GM18858 (cell line): ENCODE measurements at regions not wholly inside any gene's neighbourhood (a gene's known extent, or its start where the extent isn't known, plus 50 kb on each side); places are given as distances from the start of the nearest gene placed in this dataset.

Experiments used
- ATAC-seq: cut with Tn5 transposase; IDR thresholded peaks from one replicate; pipeline ENCODE4 v1.9.1; 2021; ENCODE audit not compliant: unreplicated experiment

DNA sequence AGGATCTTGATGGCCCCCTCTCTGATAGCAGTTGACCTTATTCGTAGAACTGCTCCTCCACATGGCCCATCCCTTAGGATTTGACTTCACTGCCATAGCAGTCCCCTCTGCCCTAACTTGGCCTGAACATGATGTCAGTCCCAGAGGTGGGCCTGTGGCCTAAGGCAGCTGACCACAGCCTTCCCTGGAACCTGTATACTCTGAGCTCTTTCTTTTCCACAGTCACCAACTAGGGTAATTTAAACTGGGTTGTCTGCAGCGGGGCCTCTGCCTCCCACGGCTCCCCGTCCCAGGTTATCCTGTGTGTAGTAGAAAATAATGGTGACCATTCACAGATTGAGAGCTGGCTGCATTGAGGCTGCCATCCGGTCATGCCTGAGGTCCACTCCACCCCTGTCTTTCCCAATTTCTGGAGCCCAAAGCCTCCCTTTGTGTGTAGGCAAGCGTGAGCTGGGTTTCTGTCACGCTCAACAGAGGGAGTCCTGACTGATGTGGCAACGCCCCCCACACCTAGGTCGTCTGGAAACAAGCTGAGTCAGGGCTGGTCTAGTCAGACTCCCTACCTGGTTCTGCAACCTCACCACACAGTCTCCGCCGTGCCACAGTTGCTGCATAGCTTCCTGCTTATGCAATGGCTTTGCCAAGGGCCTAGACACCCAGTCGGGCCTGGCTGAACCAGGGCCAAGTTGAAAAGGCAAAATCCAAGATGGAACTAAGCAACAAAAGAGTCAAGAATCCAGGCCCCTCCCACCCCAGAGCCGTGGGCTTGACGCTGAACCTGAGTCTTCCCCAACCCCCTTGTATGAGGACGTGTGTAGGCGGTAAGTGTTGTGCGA, 284.5 kb downstream of the XXYLT1 start:
- ATAC-seq = no peak

DNA sequence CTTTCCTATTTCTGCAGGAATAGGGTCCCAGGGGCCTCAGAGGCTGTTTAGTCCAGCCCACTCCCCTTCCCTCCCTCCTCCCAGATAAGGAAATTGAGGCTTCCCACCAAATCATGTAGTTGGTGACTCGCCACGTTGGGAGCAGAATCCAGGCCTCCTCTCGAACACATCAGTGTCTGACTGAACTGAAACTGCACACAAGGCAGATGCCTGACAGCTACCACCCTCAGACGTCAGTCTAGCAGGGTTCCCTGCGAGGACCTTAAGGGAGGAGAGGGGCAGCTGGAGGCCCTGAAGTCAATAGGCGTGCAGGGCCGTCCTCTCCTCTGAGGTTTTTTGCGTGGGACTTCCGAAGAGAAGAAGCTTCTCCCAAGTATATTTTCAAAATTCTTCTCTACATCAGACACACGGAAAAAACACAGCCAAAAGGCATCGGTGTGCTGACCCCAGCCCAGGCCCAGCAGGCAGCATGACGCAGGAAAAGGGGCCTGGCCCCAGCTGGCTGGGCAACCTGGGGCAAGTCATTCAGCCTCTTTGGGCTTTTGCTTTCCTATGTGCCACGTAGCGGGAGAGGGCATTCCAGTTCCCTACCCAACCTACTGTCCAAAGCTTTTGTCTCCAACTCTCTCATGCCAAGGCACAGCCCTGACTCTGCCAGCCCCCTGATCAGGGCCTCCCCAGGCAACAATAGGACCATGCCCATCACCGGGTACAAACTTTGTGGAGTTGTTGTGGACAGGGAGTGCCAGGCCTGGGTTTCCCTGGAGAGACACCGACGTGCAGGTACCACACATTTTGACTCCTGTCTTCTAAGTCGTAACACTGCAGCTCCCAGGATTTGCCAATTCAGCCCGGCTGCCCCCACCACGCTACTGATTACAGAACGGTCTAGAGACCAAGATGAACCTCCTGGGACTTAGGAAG, 283.1 kb downstream of the XXYLT1 start:
- ATAC-seq = no peak

DNA sequence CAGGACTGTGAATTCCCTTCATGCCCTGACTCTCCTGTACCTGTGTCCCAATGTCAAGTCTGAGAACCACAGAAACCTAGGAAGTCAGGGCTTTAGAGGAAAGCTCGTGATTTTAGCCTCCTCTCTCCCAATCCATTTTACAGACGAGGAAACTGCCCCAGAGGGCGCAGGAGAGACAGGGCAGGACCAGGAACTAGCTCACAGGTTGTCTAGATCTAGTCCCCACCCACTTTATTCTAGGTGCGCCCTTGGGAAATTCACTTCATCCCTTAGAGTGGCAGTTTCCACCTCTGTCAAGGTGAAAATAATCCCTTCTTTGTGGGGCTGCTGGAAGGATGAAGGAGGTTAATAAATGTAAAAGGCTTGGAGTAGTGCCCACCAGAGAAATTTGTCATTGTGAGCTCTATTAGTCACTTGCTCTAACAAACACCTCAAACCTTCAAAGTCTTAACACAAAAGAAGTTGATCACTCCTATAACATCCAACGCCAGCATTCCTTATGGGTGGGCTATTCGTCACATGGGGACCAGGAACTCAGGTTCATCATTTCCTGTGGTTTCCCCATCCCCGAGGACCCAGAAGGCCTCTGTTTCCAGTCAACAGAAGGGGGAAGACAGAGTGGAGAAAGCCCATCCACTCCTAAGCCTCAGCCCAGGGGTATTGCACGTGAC, 282.3 kb downstream of the XXYLT1 start:
- no peak for ATAC-seq

DNA sequence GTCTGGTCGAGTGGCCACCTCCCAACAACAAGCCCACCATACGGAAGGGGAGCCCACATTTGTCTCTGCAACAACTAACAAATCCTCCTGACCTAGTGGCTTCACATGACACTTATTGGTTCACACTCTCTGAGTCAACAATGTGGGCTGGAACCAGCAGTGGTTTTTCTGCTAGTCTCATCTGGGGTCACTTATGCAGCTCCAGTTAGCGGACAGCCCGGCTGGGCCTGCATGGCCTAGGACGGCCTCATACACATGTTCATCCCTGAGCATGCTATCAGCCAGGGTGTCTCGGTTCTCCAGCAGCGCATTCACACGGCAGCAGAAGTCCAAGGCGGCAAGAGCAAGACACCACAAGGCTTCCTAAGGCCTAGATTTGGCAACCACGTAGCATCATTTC, 281.7 kb downstream of the XXYLT1 start:
- no peak for ATAC-seq

DNA sequence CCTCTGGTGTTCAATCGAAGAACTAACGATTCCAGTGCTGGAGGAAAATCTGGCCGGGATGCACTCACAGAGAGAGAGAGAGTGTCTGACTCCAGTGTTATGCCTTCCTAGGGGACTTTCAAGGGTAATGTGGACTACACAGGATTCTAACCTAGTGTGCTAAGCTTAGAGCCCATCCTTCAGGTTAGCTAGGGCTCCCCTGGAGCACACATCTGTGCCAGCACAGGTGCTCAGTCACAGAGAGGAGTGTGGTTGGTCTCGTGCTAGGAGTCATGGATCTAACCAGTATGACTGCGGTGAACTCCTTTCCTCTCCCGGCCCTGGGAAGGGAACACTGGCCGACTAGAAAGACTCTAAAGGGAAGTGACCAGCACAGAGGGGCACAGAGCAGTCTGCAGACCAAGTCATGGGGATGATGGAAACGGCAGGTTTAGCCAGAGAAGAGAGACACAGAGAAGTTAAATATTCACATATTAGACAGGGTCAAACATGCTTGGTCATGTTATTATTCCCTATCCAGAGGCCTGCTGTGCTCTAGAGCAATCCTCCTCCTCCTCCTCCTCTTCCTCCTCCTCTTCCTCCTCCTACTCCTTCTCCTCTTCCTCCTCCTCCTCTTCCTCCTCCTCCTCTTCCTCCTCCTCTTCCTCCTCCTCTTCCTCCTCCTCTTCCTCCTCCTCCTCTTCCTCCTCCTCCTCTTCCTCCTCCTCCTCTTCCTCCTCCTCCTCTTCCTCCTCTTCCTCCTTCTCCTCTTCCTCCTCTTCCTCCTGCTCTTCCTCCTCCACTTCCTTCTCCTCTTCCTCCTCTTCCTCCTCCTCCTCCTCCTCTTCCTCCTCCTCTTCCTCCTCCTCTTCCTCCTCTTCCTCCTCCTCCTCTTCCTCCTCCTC, 280.3 kb downstream of the XXYLT1 start:
- ATAC-seq = no peak

DNA sequence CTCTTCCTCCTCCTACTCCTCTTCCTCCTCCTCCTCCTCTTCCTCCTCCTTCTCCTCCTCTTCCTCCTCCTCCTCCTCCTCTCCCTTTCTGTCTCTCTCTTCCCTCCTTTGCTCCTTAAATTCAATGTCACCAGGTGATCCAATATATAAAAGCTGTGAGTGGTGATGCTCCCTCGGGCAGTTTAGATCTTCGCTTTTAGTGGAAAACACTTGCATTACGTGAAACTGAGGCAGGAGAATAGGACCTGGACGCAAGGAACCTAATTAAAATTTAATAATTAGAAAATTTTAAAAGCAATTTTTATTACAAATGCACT, 279.7 kb downstream of the XXYLT1 start:
- ATAC-seq = no peak

DNA sequence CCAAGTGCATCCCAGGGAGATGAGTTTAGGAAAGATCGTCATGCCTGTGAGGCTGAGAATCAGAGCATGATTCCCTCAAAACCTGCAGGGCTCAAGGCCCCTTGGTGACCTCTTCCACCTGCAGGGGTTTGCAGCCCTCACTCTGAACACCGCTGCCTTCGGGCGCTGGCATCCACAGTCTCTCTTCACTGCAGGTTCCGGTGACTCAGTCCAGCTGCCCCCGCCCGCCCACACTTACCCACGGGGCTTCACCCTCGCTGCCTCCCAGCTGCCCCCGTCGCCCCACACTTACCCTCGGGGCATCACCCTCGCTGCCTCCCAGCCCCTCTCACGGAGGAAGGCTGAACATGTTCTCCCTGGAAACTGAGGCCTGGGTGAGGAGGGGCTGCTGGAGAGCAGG, 277.1 kb downstream of the XXYLT1 start:
- no peak for ATAC-seq

DNA sequence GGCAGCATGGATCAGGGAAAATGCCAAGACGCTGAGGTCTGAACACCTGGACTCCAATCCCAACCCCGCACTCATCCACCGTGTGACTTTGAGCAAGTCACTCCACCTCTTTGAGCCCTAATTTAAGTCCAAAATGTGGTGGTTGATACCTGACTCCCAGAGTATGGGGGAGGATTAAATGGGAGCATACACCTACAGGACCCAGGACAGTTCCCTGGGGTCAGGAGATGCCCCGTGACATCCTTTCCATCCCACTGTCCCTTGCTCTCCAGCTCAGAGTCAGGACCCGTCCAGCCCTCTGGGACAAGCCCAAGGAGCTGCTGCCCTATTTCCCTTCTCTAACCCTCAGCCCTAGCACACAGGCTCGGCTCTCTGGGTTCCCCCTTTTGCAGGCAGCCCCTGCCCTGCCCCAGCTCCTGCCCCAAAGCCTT, 276.4 kb downstream of the XXYLT1 start:
- no peak for ATAC-seq

DNA sequence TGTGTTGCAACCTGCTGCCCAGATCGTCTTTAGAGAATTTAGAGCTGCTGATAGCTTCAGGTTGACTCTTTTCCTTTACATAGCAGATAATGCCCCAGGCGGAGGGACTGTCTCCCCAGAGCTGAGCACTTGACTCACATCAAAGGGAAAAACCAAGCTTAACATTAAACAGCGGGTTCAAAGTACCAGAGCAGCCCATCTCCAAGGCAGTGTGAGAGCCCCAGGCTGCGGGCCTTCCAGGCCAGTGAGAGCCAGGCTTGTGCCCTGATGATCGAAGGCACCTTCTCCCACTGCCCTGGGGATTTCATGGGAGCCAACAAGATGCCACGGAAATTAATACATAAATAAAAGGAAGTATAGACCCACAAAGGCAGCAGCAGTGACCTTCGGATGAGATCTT, 275.6 kb downstream of the XXYLT1 start:
- ATAC-seq = no peak

DNA sequence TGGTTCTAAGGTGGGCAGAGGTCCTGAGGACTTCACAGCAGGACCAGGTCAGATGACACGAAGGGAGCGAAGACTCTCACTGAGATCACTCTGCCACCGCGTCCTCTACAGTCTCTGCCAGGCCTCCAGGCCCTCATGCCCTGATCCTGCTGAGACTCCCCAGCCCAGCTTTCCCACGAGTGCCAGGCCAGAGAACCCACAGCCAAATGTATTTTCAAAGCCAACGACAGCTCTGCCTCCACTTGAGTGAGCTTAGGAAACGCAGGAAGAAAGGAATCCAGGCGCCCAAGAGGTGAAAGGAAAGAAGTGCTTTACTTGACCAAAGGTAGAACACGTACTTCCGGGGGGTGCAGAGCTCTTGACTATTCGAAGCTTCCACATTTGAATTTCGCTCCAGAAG, 275.0 kb downstream of the XXYLT1 start:
- ATAC-seq = no peak

DNA sequence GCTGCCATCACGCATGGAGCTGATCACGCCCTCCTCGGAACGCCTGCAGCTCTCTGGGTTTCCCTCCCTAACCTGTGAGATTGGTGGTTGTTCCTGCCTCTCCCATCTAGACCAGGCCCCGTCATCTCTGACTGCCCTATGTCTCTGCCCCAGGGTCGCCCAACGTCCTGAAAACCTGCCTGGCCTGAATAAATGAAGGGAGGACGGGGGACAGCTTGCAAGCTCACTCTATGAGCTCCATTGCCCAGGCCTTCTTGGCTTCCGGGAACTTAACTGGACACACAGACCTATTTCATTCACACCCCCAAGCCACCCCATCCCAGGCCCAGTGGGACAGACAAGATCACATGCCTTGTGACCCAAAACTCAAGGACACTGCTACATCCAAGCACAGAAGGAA, 274.2 kb downstream of the XXYLT1 start:
- no peak for ATAC-seq

DNA sequence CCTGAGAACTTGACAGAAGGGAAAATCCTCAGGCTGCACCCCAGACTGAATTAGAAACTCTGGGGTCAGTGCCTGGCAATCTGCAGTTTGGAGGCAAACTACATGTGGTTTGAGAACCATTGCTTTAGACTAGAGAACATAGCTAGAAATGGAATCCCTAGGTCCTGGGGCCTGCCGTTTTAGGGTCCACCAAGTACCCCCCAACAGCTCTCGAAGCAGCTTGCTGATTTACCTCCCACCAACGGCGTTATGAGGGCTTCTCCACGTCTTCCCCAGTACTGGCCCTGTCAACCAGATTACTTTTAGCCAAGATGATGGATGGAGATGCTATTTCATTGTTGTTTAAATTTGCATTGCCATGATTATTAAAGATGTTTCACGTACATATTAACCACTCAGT, 272.5 kb downstream of the XXYLT1 start:
- ATAC-seq = no peak

DNA sequence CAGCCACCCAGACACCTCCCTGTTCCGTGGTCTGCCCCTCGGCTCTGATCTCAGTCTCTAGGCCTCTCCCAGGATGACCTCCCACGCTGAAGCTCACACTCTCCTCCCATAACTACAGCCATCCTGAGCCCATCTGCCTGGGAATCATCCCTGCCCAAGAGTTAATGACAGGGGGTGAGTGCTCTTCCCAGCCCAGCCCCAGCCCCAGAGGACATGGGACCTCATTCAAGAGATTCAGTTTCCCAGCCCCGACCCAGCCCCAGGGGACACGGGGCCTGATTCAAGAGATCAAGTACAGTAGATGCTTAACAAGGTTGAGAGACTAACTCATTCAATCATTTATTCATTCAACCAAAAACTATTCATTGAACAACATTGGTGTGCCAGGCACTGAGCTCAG, 272.0 kb downstream of the XXYLT1 start:
- no peak for ATAC-seq

DNA sequence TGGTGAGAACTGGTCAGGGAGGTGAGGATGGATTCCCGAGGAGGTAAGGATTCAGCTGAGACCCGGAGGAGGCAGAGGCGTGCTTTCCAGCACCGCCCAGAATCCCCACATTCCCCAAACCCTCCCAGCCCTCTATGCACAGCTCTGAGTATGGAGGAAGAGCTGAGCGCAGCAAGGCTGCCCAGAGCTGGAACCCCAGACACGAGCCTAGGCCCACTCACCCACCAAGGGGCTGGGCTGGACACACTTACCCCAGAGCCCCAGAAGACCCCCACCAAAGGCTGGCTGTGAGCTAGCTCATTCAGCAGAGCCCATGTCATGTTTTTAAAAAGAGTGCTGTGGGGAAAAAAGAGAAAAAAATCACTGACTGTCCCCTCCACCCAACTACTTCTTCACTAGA, 271.5 kb downstream of the XXYLT1 start:
- ATAC-seq = no peak

DNA sequence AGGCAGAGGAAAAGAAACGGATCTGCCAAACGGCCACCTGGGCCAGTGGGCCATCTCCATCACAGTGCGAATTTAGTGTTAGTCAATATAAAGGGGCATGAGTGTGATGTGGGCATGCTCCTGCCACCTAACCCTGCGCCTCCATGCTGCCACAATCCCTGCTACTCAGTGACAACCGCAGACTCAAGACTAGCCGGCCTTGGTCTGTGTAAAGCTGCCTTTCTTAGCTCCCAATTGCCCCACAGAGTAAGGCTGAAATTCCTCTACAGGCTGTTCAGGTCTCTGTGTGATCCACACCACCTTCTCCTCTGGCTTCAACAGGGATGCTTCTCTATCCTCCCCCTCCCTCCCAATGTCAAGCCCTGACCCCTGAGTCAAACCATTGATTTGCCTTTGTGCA, 269.7 kb downstream of the XXYLT1 start:
- ATAC-seq = no peak

DNA sequence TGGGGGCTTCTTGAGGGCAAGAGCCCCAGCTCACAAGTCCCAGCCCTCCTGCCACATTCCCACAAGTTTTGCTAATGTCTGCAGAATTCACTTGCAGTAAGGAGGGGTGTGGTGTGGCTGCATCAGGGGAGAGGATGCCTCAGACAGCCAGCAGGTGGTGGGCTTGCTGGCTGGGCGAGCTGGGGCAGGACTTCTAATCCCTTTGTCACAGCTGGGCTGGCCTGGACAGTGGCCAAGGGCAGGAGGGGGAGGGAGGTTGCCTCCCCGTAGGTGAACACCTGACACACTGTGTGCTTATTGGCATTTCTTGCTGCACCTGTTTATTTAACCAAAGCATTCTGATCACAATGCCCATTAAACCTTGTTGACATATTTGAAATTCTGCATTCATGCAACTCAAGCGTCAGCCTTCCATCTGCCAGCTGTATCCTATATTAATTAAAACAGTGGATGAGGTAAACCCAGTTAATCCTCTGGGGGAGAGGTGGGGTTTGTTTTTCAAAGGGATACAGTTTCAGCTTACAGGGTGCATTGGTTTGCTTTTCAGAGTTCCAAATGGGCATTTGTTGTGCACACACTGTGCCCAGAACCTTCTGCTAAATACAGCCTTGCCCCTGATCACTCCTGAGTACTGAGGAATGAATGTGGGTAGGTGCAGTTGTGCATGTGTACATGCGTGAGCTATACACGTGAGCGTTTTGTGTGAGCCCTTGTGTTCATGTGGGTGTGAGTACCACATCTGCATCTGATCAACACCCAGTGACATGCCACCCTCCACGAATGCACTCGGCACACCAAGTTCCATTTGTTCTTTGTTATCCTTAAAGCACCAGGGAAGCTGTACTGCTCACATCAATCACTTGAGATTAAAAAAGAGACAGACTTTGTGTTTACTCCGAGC, 268.7 kb downstream of the XXYLT1 start:
- no peak for ATAC-seq

DNA sequence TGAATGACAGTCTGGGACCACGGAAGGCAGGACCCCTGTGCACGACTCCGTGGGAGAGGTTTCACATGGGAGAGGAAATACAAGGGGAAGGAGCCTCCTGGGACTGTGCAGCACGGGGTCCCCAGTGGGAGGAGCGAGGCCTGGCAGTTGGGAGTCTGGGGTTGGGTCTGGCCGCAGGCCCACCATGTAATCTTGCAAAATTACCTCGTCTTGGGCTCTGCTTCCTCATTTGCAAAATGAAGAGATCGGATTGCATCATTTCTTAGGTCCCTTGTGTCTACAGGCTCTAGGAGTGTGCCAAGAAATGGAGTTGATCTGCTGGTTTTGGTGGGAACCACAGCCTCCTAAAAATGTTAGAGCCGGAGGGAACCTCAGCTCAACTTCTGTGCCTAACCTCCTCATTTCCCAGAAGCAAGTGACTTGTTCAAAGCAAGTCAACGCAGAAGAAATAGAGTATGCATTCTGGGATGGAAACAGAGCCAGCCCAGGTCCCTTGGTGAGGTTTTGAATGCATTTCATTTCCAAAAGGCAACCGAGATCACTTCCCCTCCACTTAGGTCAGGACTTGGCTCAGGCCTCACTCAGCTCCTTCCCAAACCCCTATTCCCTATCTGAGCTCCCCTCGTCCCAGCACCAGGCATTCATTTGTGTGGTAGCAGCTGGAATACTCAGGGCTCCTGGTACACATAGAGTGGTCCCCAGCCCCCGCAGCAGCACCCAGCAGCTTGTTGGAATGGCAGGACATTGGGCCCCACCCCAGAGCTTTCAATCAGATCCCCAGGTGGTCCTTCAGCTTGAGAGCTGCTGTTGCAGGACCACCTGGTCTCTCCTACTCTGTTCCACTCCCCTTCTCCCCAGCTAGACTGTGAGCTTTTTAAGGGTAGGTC, 267.7 kb downstream of the XXYLT1 start:
- no peak for ATAC-seq

DNA sequence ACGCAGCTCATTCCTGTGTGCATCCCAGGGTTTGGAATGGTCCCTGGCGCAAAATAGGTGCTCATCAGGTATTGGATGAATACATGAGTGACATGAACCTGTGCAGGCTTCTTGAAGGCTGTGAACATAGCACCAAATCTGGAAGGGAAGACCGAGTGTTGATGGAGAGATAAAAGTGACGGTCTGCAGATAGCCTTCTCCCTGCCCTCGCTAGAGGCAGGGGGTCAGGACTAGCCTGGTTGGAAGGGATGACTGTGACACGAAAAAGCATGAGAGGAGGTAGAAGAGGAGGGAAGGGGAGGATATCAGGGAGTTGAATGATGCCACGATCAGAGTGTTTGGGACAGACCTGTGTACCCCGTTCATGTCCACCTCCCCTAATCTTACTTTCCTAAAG, 267.1 kb downstream of the XXYLT1 start:
- no peak for ATAC-seq
